ELR (cell line): ENCODE measurements at regions not wholly inside any gene's neighbourhood (a gene's known extent, or its start where the extent isn't known, plus 50 kb on each side); places are given as distances from the start of the nearest gene placed in this dataset.

Source experiments
- DNase-seq: peaks from one replicate; pipeline ENCODE4 v3.0.0-alpha.2; 2015; ENCODE audit warnings: low read depth

DNA sequence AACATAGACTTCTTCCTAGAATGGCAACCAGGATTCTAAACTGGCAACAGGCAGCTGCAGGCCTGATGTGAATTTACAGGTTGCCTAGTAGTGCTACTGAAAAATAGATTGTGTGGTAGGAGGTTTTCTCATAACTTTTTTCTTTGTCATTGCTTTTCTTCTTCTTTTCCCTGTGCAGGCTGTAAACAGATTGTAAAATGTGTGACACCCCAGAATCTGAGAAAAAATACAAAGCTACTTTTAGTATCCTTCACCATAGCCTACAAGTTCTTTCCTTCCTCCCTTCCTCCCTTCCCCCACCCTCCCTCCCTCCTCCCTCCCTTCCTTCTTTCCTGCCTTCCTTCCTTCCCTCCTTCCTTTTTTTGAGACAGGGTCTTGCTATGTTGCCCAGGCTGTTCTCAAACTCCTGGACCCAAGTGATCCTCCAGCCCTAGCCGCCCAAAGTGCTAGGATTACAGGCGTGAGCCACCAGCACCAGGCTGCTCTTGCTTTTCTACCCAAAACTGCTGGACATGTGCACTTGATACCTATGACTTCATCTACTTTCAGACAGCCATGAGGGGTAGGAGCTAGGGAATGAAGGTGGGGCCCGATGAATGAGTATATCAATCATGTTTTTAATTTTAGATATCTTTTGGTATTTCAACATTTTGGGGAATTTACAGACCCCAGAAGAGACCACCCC lies 114.2 kb upstream of the EEA1 start:
- DNase-seq, result no peak

DNA sequence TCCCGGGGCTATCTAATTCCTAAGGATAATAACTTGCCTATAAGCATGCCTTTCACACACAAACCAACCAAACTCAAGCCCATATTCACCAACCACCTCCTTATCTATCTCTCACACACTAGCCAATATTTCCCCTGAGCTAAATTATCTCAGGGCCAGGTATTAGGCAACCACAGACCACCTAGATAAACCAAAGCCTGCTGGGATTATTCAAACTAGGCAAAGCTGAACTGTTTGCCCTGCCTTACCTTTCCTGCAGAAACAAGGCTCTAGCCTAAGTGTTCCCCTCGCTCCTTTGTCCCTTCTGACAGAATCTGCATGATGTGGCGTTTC lies 114.7 kb upstream of the EEA1 start:
- DNase-seq, result no peak

DNA sequence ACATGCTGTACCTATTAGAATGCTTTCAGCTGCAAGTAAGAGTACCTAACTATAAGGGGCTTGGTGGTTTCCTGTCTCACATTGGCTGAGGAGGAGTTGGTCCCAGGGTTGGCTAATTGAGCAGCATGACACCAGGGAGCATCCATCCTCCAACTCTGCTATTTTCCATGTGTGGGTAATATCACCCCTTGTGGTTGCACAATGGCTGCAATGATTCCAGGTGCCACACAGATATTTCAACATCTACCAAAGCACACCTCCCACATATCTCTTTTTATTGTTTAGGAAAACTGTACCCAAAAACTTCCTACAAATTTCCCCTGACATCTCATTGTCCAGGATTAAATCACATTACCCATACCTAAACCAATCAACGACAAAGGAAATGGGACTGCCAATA lies 118.0 kb upstream of the EEA1 start:
- DNase-seq, result no peak

DNA sequence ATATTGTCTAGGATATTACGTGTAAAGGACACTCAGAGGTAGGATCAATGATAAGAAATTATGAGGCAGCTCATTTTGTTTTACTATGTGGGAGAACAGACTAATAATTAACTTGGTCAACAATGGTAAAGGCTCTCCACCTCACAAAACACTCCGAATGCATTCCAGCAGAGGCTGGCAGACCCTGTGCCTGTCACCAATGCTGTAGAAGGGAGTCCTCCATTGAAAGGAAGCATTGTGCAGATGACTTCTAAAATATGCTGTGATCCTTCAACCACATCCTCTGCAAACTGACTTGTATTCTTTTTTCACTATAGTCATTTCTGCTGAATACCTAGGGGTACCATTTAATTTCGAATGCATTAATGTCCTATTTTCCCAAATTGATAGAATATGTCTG lies 119.6 kb upstream of the EEA1 start:
- DNase-seq, result no peak

DNA sequence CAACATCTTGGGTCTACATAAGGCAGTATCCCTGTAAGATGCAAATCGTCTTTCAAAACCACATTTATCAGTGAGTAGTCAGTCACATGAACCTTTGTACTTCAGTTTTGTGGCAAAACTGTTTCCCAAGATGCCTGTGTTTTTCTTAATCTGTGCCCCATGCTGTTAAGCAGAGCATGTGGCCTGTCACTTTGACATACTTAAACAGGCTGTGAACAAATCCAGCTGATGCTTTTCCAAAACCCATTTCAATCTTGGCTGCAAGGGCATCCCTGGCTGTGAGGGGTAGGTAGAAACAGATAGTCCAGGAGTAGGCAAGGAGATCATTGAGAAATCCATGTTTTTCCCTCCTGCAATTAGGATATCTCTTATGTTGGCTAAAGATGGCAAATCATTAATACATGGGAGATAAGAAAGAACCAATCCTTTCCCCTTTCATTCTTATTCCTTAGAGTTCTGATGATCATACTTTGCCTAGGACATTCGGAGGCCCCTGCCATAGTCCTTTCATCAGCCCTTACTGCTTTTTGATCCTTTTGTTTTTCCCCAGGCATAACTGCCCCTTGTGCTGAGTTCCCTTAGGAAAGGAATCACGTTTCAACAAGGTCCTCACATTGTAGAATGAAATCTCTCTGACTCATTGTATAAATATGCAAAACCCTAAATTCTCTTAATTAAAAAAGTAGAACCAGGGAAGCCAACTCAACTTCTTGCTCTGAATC lies 121.1 kb upstream of the EEA1 start:
- peak; percentile 45 for DNase-seq

DNA sequence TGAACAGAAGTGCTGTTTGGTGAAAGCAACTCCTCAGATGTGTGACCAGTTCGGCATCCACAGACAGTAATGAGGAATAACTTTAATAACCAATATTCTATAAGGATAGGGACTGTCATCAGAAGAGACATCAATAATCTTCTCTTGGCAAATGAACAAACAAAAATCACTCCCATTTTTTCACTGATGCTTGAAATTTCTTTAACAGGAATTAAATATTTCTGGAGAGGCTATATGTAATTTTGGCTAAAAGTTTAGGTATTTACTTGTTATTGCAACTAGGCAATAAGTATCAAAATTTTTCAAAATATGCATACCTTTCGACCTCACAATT lies 121.6 kb upstream of the EEA1 start:
- DNase-seq, result no peak

DNA sequence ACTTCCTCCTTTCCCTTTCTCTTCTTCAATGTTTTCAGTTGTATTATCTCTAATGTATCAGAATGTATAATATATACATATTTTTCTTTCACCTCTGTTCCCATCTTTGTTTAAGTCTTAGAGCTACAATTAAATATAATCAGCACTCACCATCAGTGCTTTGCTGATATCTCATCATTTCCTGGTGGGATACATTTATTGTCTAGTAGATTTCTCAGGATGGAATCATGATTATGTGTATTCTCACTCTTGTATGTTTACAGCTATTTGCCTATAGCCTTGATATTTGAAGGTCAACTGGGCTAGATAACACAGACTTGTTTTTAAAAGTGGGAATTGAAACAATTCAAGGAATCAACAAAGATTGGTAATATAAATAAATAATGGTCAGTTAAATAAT lies 124.9 kb upstream of the EEA1 start:
- DNase-seq, result no peak

DNA sequence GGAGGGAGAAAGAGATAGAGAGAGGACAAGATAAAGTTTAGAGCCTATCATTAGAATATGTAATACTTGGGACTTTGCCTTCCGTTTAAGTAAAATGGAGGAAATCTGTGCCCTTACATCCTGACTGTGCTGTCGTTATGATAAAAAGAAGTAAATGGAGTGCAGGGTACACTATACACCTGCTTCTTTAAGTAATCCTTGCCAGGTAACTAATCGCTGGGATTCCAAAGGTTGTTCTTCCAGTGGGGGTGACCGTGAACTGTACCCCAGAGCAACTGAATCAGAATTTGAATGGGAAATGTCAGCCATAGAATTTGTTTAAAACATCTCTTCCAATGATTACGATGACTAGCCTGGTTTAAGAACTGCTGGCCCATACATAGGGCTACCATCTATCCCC lies 126.1 kb upstream of the EEA1 start:
- DNase-seq, result no peak

DNA sequence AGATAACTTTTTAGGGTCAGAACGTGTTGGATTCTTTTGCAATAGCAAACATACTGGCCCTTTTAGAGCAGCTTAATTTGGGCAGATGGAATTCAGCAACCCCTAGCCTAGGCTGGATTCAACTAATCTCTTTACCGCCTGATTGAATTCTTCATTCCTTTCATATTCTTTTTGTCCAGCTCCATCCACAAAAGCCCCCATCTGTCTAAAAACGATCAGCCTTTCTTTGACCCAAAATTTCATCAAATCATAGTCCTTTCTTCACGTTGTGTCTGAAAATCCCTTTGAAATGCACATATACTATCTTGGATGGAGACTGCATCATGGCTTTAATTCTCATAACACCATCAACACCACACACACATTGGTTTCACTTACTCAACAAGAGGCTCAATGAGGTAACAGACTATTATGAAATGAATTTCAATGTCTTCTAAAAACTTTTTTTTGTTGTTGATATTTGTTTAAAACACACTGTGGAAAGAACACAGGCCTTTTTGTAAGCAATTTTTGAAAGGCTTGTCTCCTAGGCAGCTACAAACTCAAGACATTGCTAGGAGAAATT lies 128.0 kb upstream of the EEA1 start:
- no peak for DNase-seq

DNA sequence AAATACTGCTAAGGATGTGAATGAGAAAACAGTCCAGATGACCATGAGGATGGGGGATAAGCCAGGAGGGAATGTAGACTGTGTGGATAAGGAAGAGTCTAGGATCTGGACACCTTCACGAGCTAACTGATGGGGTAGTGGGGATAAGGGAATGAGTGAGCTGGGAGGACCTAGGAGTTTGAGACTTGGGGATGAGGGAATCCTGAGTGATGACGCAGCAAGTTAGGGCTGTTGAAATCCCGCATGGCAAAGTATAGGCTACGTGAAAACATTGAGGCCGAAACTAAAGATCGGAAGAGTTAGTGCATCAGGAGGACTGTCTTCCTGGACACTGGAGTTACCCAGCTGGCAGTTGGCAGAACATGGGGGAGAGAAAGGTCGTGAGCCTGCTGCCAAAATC lies 129.2 kb upstream of the EEA1 start:
- no peak for DNase-seq

DNA sequence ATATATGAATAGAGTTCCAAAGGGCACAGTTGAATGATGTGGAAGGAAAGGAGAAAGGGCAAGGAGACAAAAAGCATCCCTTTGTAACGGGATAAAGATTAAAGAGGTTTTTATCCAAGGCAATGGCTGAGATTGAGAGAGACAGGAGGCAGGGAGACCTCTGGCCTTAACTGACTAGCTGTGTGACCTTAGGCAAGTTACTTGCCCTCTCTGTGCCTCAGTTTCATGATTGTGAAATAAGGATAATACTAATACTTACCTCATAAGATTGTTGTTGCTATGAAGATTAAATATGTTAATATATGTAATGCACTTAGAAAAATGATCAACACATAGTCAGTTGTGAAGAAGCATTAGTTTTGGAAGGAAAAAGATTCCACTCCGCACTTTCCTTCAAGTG lies 130.2 kb upstream of the EEA1 start:
- DNase-seq, result no peak

DNA sequence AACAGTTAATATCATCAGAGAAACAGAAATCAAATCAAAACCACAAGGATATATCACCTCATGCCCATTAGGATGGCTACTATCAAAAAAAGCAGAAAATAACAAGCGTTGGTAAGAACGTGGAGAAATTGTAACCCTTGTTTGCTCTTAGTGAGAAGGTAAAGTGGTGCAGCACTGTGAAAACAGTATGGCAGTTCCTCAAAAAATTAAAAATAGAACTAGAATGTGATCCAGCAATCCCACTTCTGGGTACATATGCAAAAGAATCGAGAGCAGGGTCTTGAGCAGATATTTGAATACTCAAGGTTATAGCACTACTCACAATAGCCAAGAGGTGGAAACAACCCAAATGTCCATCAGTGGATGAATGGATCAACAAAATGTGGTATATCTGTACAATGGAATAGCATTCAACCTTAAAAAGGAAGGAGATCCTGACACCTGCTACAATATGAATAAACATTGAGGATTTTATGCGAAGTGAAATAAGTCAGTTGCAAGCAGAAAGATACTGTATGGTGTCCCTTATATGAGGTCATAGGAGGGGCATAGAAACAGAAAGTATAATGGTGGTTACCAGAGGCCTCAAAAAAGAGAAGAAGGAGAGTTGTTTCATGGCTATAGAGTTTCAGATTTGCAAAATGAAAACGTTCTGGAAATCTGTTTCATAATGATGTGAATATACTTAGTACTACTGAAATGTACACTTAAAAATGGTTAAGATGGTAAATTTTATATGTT lies 131.0 kb upstream of the EEA1 start:
- DNase-seq, result no peak

DNA sequence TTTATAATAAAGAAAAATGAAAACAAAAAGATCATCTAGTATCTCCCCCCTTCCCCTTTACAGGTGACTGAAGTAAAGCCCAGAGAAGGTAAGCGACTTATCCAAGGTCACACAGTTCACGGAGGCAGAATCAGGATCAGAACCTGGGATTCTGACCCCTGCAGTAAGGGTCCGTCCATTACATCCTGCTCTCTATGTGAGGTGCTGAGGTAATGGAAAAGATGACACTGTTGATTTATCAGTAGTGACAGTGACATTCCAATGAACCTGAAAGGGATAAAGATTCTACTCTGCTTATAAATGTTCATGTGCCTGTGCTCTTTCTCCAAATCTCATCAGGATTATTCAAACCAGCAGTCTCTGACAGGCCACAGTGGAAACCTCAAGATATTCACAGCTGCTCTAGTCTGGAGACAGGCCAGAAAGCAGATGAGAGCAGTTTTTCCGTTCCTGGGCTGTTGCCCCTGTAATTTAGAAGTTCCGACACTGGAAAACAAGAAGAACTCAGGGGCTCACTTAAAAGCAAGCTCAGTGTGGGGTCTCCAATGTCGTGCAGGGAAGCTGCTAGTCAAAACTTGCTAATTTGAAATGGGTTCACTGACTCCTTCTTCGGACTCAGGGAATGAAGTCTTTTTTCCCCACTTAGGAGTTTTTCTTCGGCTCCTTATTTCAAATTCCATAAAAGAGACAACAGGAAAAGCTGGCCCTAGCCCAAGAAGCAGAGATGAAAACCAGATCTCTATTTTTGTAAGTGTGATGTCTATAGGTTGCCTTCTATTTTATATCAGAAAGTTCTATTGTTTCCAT lies 131.8 kb upstream of the EEA1 start:
- no peak for DNase-seq

DNA sequence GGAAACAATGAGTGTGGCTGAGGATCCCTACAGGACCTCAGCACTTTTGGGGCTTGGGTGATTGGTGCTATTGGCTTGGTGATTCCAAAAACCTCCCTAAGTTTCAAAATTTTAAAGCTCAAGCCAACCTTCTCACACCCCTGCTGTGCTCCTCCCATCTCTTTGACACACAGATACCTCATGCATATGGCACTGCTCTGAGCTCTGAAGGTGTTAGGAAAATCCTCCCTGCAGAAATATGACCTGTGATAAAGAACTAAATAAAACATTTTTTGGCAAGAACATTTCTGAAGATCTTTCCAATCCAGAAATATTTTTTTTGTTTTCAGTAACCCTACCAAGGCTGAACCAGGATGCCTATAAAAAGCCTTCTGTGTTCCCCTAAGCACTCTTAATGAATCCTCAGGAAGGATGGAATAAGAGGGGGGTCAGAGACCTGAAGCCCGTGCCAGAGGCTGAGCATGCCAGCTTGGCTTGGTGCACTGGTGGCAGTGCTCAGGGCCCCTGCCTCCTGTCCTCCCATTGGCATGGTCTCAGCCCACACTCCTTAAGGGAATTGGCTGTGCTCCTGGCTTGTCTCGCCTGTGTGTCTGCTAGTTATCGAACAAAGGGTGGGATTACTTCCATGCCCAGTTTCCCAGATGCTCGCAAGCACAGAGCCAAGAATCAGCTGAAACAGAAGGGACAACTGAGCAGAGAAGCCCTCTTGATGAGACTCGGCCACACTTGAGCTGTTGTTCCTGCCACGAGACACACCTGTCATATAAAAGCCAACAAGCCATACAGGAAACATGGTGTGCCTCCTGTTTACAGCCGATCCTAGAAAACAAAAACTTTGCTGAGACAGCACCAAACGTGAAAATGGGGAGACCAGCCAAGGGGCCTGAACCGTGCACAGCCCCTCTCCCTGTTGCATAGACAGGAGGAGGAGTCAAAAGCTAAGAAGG lies 132.7 kb upstream of the EEA1 start:
- DNase-seq, result no peak

DNA sequence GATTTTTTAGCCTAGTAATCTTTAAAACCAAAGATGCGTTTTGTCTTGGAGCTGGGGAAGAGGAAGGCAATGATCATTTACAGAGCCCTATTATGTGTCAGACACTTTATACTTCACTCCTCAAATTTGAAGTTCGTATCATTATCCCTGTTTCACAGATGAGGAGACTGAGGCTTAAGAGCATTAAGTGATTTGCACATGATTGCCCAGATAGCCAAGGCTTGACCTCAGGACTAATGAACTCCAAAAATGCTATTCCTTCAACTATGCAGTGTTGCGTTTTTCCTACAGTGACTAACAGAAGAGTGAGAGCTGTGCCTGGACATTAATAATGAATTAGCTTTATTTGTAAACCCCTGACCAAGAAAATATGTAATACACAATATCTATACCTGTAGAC lies 136.8 kb upstream of the EEA1 start:
- DNase-seq, result no peak

DNA sequence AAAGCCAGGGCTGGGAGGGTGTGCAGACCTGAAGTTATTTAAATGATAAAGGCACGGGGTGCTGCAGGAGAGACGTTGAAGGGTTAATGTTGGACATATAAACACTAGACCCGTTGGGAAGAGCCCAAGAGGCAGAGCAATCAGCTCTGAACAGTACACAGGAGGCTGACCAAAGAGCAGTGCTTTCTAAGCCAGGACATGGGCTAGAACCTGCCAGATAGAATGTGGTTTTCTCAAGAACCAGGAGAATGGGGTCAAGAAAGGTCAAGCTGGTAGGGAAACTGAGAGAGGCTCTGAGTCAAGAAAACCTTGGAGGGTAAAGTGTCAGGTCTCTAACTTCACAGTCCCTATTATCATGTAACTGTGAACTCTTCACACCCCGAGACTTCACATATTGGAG lies 143.2 kb upstream of the EEA1 start:
- DNase-seq, result no peak

DNA sequence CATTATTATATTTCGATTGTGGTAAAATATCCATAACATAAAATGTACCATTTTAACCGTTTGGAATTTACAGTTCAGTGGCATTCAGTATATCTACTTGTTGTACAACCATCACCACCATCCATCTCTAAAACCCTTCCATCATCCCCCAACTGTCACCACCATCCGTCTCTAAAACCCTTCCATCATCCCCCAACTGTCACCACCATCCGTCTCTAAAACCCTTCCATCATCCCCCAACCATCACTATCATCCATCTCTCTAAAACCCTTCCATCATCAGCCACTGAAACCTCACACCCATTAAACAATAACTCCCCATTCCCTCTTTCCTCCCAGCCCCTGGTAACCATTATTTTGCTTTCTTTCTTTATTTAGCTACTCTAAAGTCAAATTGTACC lies 144.2 kb upstream of the EEA1 start:
- no peak for DNase-seq

DNA sequence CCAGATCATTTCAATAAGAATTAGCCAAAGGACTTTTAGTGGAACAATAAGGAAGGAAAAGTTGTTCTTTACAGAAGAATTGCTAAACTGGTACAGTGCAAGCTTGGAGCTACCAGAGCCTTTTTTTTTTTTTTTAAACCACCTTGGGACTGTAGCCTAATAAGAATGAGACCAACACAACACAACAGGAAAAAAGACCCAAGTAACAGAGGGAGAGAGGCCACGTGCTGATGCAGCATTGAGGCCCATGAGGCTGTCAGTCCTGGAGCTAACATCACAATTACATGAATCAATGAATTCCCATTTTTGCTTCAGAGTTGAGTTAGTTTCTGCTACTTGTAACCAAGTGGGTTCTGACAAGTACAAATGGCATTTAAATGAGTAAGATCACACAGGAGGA lies 149.0 kb upstream of the EEA1 start:
- DNase-seq, result no peak

DNA sequence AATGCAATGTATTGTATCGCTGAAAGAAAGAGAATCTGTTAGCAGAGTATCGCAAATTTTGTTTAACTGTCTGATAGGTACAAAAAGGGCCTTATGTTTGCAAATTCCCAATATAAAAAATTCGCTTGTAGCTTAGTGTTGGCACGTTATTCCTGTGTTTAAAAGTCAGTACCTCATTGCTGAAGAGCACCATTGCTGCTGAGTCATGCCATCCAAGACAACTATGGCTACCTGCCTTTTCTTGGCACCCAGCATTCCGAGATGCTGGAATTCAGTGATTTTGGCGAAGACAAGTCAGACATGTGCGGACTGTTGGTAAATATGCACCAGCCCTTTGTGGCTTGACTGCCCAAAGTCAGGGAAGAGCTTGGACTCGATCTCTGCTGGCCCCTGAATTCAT lies 149.5 kb upstream of the EEA1 start:
- DNase-seq, result no peak

DNA sequence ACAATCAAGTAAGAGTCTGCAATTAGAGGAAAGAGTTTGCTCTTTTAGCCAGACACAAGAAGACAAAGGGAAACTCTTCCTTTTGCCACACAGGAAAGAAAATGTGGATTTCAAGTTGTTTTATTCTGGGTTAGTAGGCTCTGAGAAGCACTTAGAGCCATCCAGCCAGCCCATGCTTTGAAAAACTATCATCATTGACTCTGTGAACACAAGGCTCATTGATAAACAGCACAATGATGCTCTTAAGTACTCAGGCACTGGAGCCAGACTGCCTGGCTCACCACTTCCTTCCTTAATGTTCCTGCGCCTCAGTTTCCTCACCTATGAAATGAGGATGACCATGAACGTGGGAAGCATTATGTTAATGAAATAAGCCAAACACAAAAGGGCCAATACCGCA lies 150.2 kb upstream of the EEA1 start:
- DNase-seq, result no peak

DNA sequence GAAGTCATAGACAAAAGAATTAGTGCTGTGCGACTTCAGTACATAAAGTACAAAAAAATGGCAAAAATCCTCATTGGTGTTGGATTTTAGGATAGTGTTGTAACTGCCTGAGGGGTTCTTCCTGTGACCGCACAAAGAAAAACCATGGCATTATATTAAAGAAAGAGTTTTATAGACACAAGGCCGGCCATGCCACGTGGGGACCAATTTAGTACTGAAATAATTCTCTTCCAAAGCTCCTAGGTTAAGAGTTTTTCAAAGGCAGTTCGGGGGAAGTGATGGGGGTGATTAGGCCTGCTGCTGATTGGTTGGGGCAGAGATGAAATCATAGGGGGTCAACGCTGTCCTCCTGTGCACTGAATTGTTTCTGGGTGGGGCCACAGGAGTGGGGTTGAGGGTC lies 150.9 kb upstream of the EEA1 start:
- DNase-seq, result no peak
